ENCODE measurements at regions not wholly inside any gene's neighbourhood (a gene's known extent, or its start where the extent isn't known, plus 50 kb on each side); places are given as distances from the start of the nearest gene placed in this dataset.

DNA sequence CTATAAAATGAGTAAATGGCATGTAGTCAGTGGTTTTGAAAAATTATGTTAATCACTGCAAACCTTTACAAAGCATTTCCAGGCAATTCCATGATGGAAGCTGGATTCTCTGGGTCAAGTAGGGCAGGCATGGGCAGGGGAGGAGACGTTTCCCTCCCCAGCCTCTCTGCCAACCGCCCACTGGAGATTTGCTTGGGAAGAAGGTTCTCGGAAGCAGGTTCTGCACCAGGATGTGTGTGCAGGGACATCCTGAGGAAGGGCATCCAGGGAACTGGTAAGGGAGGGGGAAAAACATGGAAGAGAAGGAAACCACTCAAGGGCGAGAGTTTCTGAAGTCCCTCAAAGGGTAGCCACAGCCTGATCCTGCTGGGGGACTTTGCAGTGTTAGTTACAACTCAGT is 469.1 kb downstream of the TSHZ3 start:
- Histone ChIP-seq H4K20me1 (ENCODE audit: insufficient read depth) (no peaks in the 10 kb centered on the region), H3K9me3 (ENCODE audit: low read length) (no peaks in the 10 kb centered on the region), H3K36me3 (ENCODE audit: insufficient read depth, low read length) (no peaks in the 10 kb centered on the region), H3K4me2 (ENCODE audit: low read length) (no peak overlapping the region), H3K27ac (ENCODE audit: low read length) (no peak overlapping the region), H3K9me2 (ENCODE audit: insufficient read depth, low read length) (no peaks in the 10 kb centered on the region), H3K4me3 (ENCODE audit: low read length) (no peak overlapping the region), H2AFZ (ENCODE audit: low read depth, low read length) (no peak overlapping the region), H3F3A (ENCODE audit: insufficient read depth, low read length, poor library complexity, severe bottlenecking) (no peaks in the 10 kb centered on the region), H3K9ac (ENCODE audit: low read length) (no peak overlapping the region), H3K79me2 (replicated peaks; ENCODE audit: insufficient read depth, low read length) (no peaks in the 10 kb centered on the region), H3K27me3 (ENCODE audit: insufficient read depth, low read depth, low read length) (no peaks in the 10 kb centered on the region)
- TF ChIP-seq POLR2AphosphoS5 (IDR thresholded peaks at IDR 0.05) = no peak
- TF ChIP-seq TAF1 (IDR thresholded peaks at IDR 0.05; ENCODE audit: low read depth) = no peak
- TF ChIP-seq SMC3 (conservative IDR thresholded peaks at IDR 0.05; ENCODE audit: poor library complexity) = no peak
- no peak for TF ChIP-seq EZH2 (IDR thresholded peaks at IDR 0.05; ENCODE audit: borderline replicate concordance, insufficient read depth, low read length, poor library complexity, severe bottlenecking)
- TF ChIP-seq MXI1 (conservative IDR thresholded peaks at IDR 0.05; ENCODE audit: poor library complexity, severe bottlenecking) = no peak
- TF ChIP-seq EP300 (conservative IDR thresholded peaks at IDR 0.05; ENCODE audit: poor library complexity, severe bottlenecking) = no peak
- TF ChIP-seq, protein P1, sequence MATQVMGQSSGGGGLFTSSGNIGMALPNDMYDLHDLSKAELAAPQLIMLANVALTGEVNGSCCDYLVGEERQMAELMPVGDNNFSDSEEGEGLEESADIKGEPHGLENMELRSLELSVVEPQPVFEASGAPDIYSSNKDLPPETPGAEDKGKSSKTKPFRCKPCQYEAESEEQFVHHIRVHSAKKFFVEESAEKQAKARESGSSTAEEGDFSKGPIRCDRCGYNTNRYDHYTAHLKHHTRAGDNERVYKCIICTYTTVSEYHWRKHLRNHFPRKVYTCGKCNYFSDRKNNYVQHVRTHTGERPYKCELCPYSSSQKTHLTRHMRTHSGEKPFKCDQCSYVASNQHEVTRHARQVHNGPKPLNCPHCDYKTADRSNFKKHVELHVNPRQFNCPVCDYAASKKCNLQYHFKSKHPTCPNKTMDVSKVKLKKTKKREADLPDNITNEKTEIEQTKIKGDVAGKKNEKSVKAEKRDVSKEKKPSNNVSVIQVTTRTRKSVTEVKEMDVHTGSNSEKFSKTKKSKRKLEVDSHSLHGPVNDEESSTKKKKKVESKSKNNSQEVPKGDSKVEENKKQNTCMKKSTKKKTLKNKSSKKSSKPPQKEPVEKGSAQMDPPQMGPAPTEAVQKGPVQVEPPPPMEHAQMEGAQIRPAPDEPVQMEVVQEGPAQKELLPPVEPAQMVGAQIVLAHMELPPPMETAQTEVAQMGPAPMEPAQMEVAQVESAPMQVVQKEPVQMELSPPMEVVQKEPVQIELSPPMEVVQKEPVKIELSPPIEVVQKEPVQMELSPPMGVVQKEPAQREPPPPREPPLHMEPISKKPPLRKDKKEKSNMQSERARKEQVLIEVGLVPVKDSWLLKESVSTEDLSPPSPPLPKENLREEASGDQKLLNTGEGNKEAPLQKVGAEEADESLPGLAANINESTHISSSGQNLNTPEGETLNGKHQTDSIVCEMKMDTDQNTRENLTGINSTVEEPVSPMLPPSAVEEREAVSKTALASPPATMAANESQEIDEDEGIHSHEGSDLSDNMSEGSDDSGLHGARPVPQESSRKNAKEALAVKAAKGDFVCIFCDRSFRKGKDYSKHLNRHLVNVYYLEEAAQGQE (IDR thresholded peaks at IDR 0.05; ENCODE audit: borderline replicate concordance) = no peak

DNA sequence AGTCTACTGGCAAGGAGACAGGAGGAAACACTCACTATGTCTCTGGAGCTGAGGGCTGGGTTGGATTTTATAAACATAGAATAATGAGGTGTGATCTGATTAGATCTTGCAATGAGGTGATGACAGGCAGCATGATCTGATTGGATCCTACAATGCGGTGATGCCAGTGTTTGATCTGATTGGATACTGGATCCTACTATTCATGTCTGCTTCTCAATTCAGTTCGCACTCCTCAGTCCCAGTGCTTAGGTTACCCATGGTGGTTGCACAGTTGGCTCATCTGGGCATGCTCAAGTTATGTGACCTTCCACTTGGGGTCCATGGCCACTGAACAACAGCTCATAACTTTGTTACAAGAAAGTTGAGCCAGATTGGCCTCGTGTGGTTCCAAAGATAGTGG is 469.5 kb downstream of the TSHZ3 start:
- Histone ChIP-seq H3F3A (ENCODE audit: insufficient read depth, low read length, poor library complexity, severe bottlenecking) (no peaks in the 10 kb centered on the region), H2AFZ (ENCODE audit: low read depth, low read length) (no peak overlapping the region), H3K9ac (ENCODE audit: low read length) (no peak overlapping the region), H3K27ac (ENCODE audit: low read length) (no peak overlapping the region), H3K9me3 (ENCODE audit: low read length) (no peaks in the 10 kb centered on the region), H3K9me2 (ENCODE audit: insufficient read depth, low read length) (no peaks in the 10 kb centered on the region), H3K4me3 (ENCODE audit: low read length) (no peak overlapping the region), H4K20me1 (ENCODE audit: insufficient read depth) (no peaks in the 10 kb centered on the region), H3K27me3 (ENCODE audit: insufficient read depth, low read depth, low read length) (no peaks in the 10 kb centered on the region), H3K79me2 (replicated peaks; ENCODE audit: insufficient read depth, low read length) (no peaks in the 10 kb centered on the region), H3K36me3 (ENCODE audit: insufficient read depth, low read length) (no peaks in the 10 kb centered on the region), H3K4me2 (ENCODE audit: low read length) (no peak overlapping the region)
- TF ChIP-seq TAF1 (IDR thresholded peaks at IDR 0.05; ENCODE audit: low read depth) (no peak), MXI1 (conservative IDR thresholded peaks at IDR 0.05; ENCODE audit: poor library complexity, severe bottlenecking) (no peak), EZH2 (IDR thresholded peaks at IDR 0.05; ENCODE audit: borderline replicate concordance, insufficient read depth, low read length, poor library complexity, severe bottlenecking) (no peak), SMC3 (conservative IDR thresholded peaks at IDR 0.05; ENCODE audit: poor library complexity) (no peak)
- TF ChIP-seq, protein P1 (IDR thresholded peaks at IDR 0.05; ENCODE audit: borderline replicate concordance) = no peak

All from neural cell (in vitro differentiated cells).